T-helper 2 cell treated with Interferon-gamma antibody and Interleukin-4, amounts not matched to agents 5 μg/mL and 100 μg/mL, for 36 hours (primary cell): ENCODE measurements at regions not wholly inside any gene's neighbourhood (a gene's known extent, or its start where the extent isn't known, plus 50 kb on each side); places are given as distances from the start of the nearest gene placed in this dataset.

ENCODE experiments used
- DNase-seq: peaks from one replicate; pipeline ENCODE4 v3.0.0; 2021; ENCODE audit warnings: low spot score
- H3K27ac Mint-ChIP-seq: one replicate; pipeline ENCODE4 v1.8.0; 2021; ENCODE audit warnings: mild to moderate bottlenecking, mixed read lengths
- H3K27me3 Mint-ChIP-seq: one replicate; pipeline ENCODE4 v1.8.0; 2021; ENCODE audit warnings: low read depth, mixed read lengths
- H3K36me3 Mint-ChIP-seq: one replicate; pipeline ENCODE4 v1.8.0; 2021; ENCODE audit warnings: low read depth, mixed read lengths
- H3K4me1 Mint-ChIP-seq: one replicate; pipeline ENCODE4 v1.8.0; 2021; ENCODE audit warnings: low read depth, mixed read lengths
- H3K4me3 Mint-ChIP-seq: one replicate; pipeline ENCODE4 v1.8.0; 2022; ENCODE audit warnings: mild to moderate bottlenecking, moderate library complexity, mixed read lengths
- H3K9me3 Mint-ChIP-seq: one replicate; pipeline ENCODE4 v1.8.0; 2021; ENCODE audit warnings: mixed read lengths

GRCh38 chr1:98179151-98179773 lies 258.4 kb upstream of the DPYD start:
- no peaks in the 10 kb centered on the region for H3K9me3 Mint-ChIP-seq

DNA sequence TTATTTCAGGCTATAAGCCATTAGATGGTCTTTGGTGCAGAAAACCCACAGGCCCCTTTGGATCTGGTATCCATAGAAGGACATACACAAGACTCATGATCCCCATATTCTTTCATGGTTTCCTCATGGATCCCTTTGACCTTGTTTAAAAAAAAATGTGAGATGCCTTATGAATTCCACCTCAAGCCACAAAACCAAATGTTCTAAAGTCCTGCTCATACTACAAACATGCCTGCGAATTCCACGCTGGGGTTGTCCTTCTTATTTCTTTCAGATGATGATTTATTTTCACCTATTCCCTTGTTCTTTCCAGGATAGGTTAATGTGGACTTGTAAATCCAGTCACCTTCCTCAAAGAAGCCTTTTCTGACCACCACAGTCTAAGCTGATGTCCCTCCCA lies 256.9 kb upstream of the DPYD start:
- DNase-seq: no peak
- no peaks in the 10 kb centered on the region for H3K9me3 Mint-ChIP-seq
- peaks cover 1% of the 10 kb centered on the region for H3K4me1 Mint-ChIP-seq
- H3K4me3 Mint-ChIP-seq: no peak overlapping the region
- H3K36me3 Mint-ChIP-seq: no peaks in the 10 kb centered on the region
- no peak overlapping the region for H3K27ac Mint-ChIP-seq
- H3K27me3 Mint-ChIP-seq: no peaks in the 10 kb centered on the region

More at GRCh38 chr1:98179151-98179773, 258.4 kb upstream of the DPYD start:
- Mint-ChIP-seq H3K27me3 (no peaks in the 10 kb centered on the region), H3K4me3 (no peak overlapping the region), H3K27ac (no peak overlapping the region), H3K4me1 (peaks cover 1% of the 10 kb centered on the region), H3K36me3 (no peaks in the 10 kb centered on the region)
- DNase-seq: no peak

DNA sequence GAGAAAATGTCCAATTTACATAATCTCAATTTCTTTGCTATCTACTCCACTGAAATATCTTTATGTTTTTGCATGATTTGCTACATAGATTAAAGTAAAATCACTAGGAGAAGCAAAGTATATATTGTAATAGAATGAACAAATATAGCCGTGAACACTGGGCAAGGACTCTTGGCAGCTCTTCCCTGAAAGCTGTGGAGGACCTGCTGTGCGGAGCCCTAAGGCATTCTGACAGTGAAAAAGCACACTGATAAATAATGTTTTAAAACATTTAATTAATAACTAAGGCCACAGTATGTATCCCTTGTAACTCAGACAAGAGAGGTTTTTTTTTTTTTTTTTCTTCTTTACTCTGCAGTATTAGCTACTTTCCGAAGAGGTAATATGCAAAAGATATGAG lies 256.1 kb upstream of the DPYD start:
- H3K4me1 Mint-ChIP-seq: peaks cover 1% of the 10 kb centered on the region
- no peaks in the 10 kb centered on the region for H3K36me3 Mint-ChIP-seq
- H3K9me3 Mint-ChIP-seq: no peaks in the 10 kb centered on the region
- DNase-seq: no peak
- H3K4me3 Mint-ChIP-seq: no peak overlapping the region
- no peak overlapping the region for H3K27ac Mint-ChIP-seq
- no peaks in the 10 kb centered on the region for H3K27me3 Mint-ChIP-seq

- H3K27ac Mint-ChIP-seq: no peak overlapping the region
- no peak overlapping the region for H3K4me3 Mint-ChIP-seq
- DNase-seq: no peak
- no peaks in the 10 kb centered on the region for H3K27me3 Mint-ChIP-seq
- peaks cover 1% of the 10 kb centered on the region for H3K4me1 Mint-ChIP-seq
- H3K36me3 Mint-ChIP-seq: no peaks in the 10 kb centered on the region
- no peaks in the 10 kb centered on the region for H3K9me3 Mint-ChIP-seq
These were observed 255.6 kb upstream of the DPYD start for GRCh38 chr1:98176414-98176813.

GRCh38 chr1:98172578-98172977 lies 251.7 kb upstream of the DPYD start:
- Mint-ChIP-seq H3K36me3 (no peaks in the 10 kb centered on the region), H3K4me1 (no peaks in the 10 kb centered on the region), H3K27ac (no peak overlapping the region), H3K4me3 (no peak overlapping the region), H3K9me3 (no peaks in the 10 kb centered on the region), H3K27me3 (no peaks in the 10 kb centered on the region)
- no peak for DNase-seq

- Mint-ChIP-seq H3K4me3 (no peak overlapping the region), H3K27ac (no peak overlapping the region), H3K27me3 (no peaks in the 10 kb centered on the region), H3K9me3 (no peaks in the 10 kb centered on the region), H3K36me3 (no peaks in the 10 kb centered on the region), H3K4me1 (no peaks in the 10 kb centered on the region)
- no peak for DNase-seq
These were observed 251.2 kb upstream of the DPYD start for GRCh38 chr1:98172022-98172421.

DNA sequence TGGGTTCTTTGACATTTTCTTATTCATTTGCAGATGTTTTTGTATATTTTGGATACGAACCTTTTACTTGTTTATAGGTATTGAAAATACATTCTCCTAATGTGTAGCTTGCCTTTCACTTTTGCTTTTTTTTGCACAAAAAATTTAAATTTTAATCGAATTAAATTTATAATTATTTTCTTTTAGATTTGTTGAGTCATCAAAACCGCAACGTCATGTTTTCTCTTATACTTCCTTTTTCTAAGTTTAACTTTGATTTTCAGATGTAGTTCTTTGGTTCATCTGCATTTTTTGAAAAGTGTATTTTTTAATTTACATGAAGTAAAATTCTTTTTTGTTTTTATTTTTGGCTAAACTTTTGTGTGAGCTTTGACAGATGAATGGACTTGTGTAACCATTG lies 243.7 kb upstream of the DPYD start:
- H3K27me3 Mint-ChIP-seq: no peaks in the 10 kb centered on the region
- no peaks in the 10 kb centered on the region for H3K9me3 Mint-ChIP-seq
- H3K36me3 Mint-ChIP-seq: no peaks in the 10 kb centered on the region
- H3K4me1 Mint-ChIP-seq: no peaks in the 10 kb centered on the region
- no peak for DNase-seq
- H3K27ac Mint-ChIP-seq: no peak overlapping the region
- no peak overlapping the region for H3K4me3 Mint-ChIP-seq

- no peak overlapping the region for H3K4me3 Mint-ChIP-seq
- no peaks in the 10 kb centered on the region for H3K27me3 Mint-ChIP-seq
- H3K27ac Mint-ChIP-seq: no peak overlapping the region
- DNase-seq: no peak
- no peaks in the 10 kb centered on the region for H3K4me1 Mint-ChIP-seq
- no peaks in the 10 kb centered on the region for H3K9me3 Mint-ChIP-seq
- H3K36me3 Mint-ChIP-seq: no peaks in the 10 kb centered on the region
These were observed 236.9 kb upstream of the DPYD start for GRCh38 chr1:98157524-98158313.

GRCh38 chr1:98147280-98147679 lies 226.4 kb upstream of the DPYD start:
- H3K27me3 Mint-ChIP-seq: no peaks in the 10 kb centered on the region
- no peak overlapping the region for H3K4me3 Mint-ChIP-seq
- H3K36me3 Mint-ChIP-seq: no peaks in the 10 kb centered on the region
- no peak overlapping the region for H3K27ac Mint-ChIP-seq
- H3K9me3 Mint-ChIP-seq: peaks cover 3% of the 10 kb centered on the region
- DNase-seq: no peak
- H3K4me1 Mint-ChIP-seq: no peaks in the 10 kb centered on the region

DNA sequence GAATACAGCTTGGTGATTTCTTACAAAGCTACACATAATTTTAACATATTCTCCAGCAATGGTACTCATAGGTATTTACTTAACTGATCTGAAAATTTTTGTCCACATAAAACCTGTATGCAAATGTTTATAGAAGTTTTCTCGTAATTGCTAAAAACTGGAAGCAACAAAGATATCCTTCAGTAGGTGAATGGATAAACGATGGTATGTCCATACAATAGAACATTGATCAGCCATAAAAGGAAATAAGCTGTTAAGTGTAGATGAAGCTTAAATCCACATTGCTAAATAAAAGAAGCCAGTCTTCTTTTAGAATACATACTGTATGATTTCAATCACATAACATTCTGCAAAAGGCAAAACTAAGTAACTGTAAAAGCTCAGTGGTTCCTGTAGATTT lies 224.8 kb upstream of the DPYD start:
- Mint-ChIP-seq H3K36me3 (no peaks in the 10 kb centered on the region), H3K4me3 (no peak overlapping the region), H3K27me3 (no peaks in the 10 kb centered on the region), H3K9me3 (peaks cover 3% of the 10 kb centered on the region), H3K27ac (no peak overlapping the region), H3K4me1 (no peaks in the 10 kb centered on the region)
- DNase-seq: no peak

- Mint-ChIP-seq H3K36me3 (no peaks in the 10 kb centered on the region), H3K27me3 (no peaks in the 10 kb centered on the region), H3K27ac (no peak overlapping the region), H3K4me3 (no peak overlapping the region), H3K9me3 (no peaks in the 10 kb centered on the region), H3K4me1 (no peaks in the 10 kb centered on the region)
- DNase-seq: no peak
These were observed 222.6 kb upstream of the DPYD start for GRCh38 chr1:98143403-98143802.

DNA sequence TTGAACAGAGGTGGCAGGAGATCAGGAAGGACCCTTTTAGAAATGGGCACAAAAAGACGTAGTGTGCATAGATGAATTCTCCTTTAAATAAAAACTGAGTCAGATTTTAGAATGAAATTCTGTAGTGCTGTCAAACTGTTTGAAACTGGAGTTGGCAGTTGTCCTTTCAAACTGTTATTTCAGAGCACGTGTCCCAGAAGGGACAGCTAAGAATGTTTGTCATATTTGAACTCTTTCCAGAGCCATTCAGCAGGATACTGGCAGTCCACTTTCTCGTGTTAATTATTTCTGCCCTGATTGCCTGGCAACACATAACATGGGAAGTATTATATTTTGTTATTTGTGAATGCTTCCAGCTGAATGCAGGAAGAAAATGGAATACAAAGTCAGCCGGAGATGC lies 212.3 kb upstream of the DPYD start:
- Mint-ChIP-seq H3K4me3 (no peak overlapping the region), H3K36me3 (no peaks in the 10 kb centered on the region), H3K27me3 (no peaks in the 10 kb centered on the region), H3K9me3 (no peaks in the 10 kb centered on the region), H3K27ac (no peak overlapping the region), H3K4me1 (no peaks in the 10 kb centered on the region)
- DNase-seq: no peak

DNA sequence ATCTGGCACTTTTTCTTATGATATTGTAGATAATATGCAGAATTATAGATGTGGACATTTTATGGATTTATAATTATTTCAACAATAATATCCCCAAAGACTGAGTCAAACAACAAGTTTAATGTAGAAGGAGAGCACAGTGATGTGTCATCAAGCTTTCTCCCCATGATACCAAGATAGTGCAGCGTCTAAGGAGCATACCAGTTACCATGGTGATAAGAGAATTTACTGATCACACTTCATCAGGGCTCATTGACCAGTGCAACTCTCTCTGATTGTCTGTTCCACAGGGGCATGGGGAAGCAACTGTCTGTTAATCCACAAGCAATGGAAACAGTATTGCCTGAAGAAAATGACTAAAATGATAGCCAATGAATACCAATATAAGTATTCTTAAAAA lies 209.6 kb upstream of the DPYD start:
- Mint-ChIP-seq H3K27ac (no peak overlapping the region), H3K4me1 (no peaks in the 10 kb centered on the region), H3K9me3 (no peaks in the 10 kb centered on the region), H3K27me3 (no peaks in the 10 kb centered on the region), H3K4me3 (no peak overlapping the region), H3K36me3 (no peaks in the 10 kb centered on the region)
- DNase-seq: no peak

GRCh38 chr1:98129491-98129890 lies 208.7 kb upstream of the DPYD start:
- no peaks in the 10 kb centered on the region for H3K4me1 Mint-ChIP-seq
- H3K4me3 Mint-ChIP-seq: no peak overlapping the region
- no peaks in the 10 kb centered on the region for H3K27me3 Mint-ChIP-seq
- H3K27ac Mint-ChIP-seq: no peak overlapping the region
- DNase-seq: no peak
- no peaks in the 10 kb centered on the region for H3K9me3 Mint-ChIP-seq
- H3K36me3 Mint-ChIP-seq: no peaks in the 10 kb centered on the region

DNA sequence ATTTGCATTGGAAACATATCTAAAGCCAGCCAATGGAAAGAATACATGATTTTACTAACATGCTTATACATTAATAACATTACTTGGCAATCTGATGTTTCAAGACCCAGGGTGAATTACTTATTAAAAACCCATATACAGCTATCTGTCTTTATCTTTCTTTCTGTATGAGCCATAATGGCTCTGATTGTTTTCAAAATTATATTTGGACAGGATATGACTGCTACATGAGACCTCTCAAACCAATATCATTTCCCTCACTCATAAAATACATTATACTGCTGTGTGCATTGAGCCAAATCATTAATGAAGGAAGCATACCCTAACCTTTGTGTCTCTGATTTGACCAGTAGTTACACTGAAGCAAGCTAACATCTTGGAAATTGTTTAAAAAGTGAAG lies 205.9 kb upstream of the DPYD start:
- no peaks in the 10 kb centered on the region for H3K9me3 Mint-ChIP-seq
- H3K4me1 Mint-ChIP-seq: no peaks in the 10 kb centered on the region
- H3K36me3 Mint-ChIP-seq: no peaks in the 10 kb centered on the region
- no peak overlapping the region for H3K4me3 Mint-ChIP-seq
- no peak for DNase-seq
- H3K27ac Mint-ChIP-seq: no peak overlapping the region
- no peaks in the 10 kb centered on the region for H3K27me3 Mint-ChIP-seq
